H1 (cell line): ENCODE measurements at regions not wholly inside any gene's neighbourhood (a gene's known extent, or its start where the extent isn't known, plus 50 kb on each side); places are given as distances from the start of the nearest gene placed in this dataset.

Source experiments
- CTCF ChIA-PET: fragments of 300-600 bp; sonication (Branson Sonifier 250); formaldehyde crosslinking; loops from one replicate; lab custom pipeline; 2021; ENCODE audit not compliant: partially characterized antibody; lab: Charles Lee
- POLR2A ChIA-PET: fragments of 300-600 bp; sonication (Branson Sonifier 250); formaldehyde crosslinking; loops from one replicate; lab custom pipeline; 2021; ENCODE audit warnings: inconsistent platforms; ENCODE audit not compliant: partially characterized antibody; lab: Charles Lee
- DNase-seq, 2 experiments: peaks; one replicate each; pipeline versions ENCODE4 v3.0.0 to v3.0.0-alpha.2; 2010 to 2022; ENCODE audit warnings: low spot score in 2 of 2, low read depth in 1 of 2, mixed read lengths in 1 of 2
- FAIRE-seq: peaks from 2 replicates; lab custom pipeline; 2011; peaks lifted over from hg19 to GRCh38; lab: Jason Lieb, UNC
- H2AFZ ChIP-seq: 2 replicates; pipeline ENCODE4 v1.8.1; 2012; ENCODE audit warnings: low read length, inconsistent platforms
- H2AK5ac ChIP-seq: 2 replicates; pipeline ENCODE4 v1.6.1; 2013; ENCODE audit warnings: low read depth, low read length
- H2BK120ac ChIP-seq: replicated peaks from 2 replicates; pipeline ENCODE3; 2013; ENCODE audit warnings: low read depth, low read length, inconsistent platforms
- H2BK12ac ChIP-seq: 2 replicates; pipeline ENCODE4 v1.6.1; 2013; ENCODE audit warnings: low read depth, low read length
- H2BK15ac ChIP-seq: 2 replicates; pipeline ENCODE4 v1.6.1; 2013; ENCODE audit warnings: low read length
- H2BK20ac ChIP-seq: 2 replicates; pipeline ENCODE4 v1.6.1; 2013; ENCODE audit warnings: low read length
- H2BK5ac ChIP-seq: 2 replicates; pipeline ENCODE4 v1.6.1; 2013; ENCODE audit warnings: low read depth, low read length
- H3K14ac ChIP-seq: 2 replicates; pipeline ENCODE4 v1.6.1; 2013; ENCODE audit warnings: inconsistent platforms; ENCODE audit not compliant: insufficient read length
- H3K18ac ChIP-seq: 2 replicates; pipeline ENCODE4 v1.6.1; 2013; ENCODE audit warnings: low read length; ENCODE audit errors: extremely low read depth
- H3K23ac ChIP-seq: 2 replicates; pipeline ENCODE4 v1.6.1; 2013; ENCODE audit warnings: inconsistent platforms; ENCODE audit not compliant: insufficient read length
- H3K23me2 ChIP-seq: 2 replicates; pipeline ENCODE4 v1.6.1; 2013; ENCODE audit warnings: low read depth, low read length
- H3K27ac ChIP-seq: 2 replicates; pipeline ENCODE4 v1.6.1; 2011; ENCODE audit warnings: low read depth, low read length, inconsistent platforms
- H3K27me3 ChIP-seq, 4 experiments: replicated peaks in 1 of 4; 1 replicate in 1 of 4; 2 replicates in 3 of 4; pipeline versions ENCODE4 v1.6.1 to v1.8.1; 2011 to 2013; ENCODE audit warnings: low read length in 3 of 4, mild to moderate bottlenecking in 3 of 4, inconsistent platforms in 2 of 4, mixed read lengths in 2 of 4, moderate library complexity in 1 of 4; ENCODE audit not compliant: control insufficient read depth in 3 of 4, insufficient read depth in 3 of 4; ENCODE audit errors: extremely low read depth in 1 of 4
- H3K36me3 ChIP-seq, 4 experiments: 2 replicates each; pipeline versions ENCODE4 v1.6.1 to v1.8.1; 2011 to 2013; ENCODE audit warnings: mild to moderate bottlenecking in 4 of 4, low read length in 3 of 4, moderate library complexity in 2 of 4, control low read depth in 1 of 4, inconsistent platforms in 1 of 4; ENCODE audit not compliant: insufficient read depth in 4 of 4, control insufficient read depth in 2 of 4
- H3K4ac ChIP-seq: replicated peaks from 2 replicates; pipeline ENCODE3; 2013; ENCODE audit warnings: low read length, low read depth, mixed read lengths, inconsistent platforms; ENCODE audit not compliant: insufficient read length
- H3K4me1 ChIP-seq, 4 experiments: replicated peaks in 1 of 4; 1 replicate in 1 of 4; 2 replicates in 3 of 4; pipeline versions ENCODE4 v1.6.1 to v1.8.1; 2011 to 2013; ENCODE audit warnings: low read length in 3 of 4, inconsistent platforms in 2 of 4, mixed read lengths in 1 of 4; ENCODE audit not compliant: insufficient read depth in 4 of 4, control insufficient read depth in 3 of 4
- H3K4me2 ChIP-seq, 2 experiments: 2 replicates each; pipeline versions ENCODE4 v1.6.1 to v1.8.1; 2011 to 2013; ENCODE audit warnings: low read depth in 2 of 2, low read length in 2 of 2, control low read depth in 1 of 2, inconsistent platforms in 1 of 2, mild to moderate bottlenecking in 1 of 2; ENCODE audit not compliant: insufficient read depth in 1 of 2
- H3K4me3 ChIP-seq, 4 experiments: fragments of 200-600, 300-600 bp in 1 of 4; sonication (generic), shearing (Covaris generic), sonication (Bioruptor Twin) in 1 of 4; 2 replicates each; pipeline versions ENCODE4 v1.5.1 to v1.8.1; 2011 to 2016; ENCODE audit warnings: low read length in 4 of 4, low read depth in 3 of 4, control low read depth in 2 of 4, inconsistent platforms in 2 of 4, mild to moderate bottlenecking in 2 of 4, mixed read lengths in 1 of 4, moderate library complexity in 1 of 4; ENCODE audit not compliant: insufficient read depth in 2 of 4; ENCODE audit errors: extremely low read depth in 1 of 4
- H3K56ac ChIP-seq: replicated peaks from 2 replicates; pipeline ENCODE3; 2013; ENCODE audit warnings: low read depth, mild to moderate bottlenecking, mixed read lengths, low read length, inconsistent platforms; ENCODE audit not compliant: insufficient read length
- H3K79me1 ChIP-seq: 2 replicates; pipeline ENCODE4 v1.6.1; 2013; ENCODE audit warnings: low read depth, low read length, control low read depth
- H3K79me2 ChIP-seq, 2 experiments: 2 replicates each; pipeline versions ENCODE4 v1.6.1 to v1.8.1; 2012 to 2013; ENCODE audit warnings: low read length in 2 of 2, mild to moderate bottlenecking in 2 of 2, inconsistent platforms in 1 of 2; ENCODE audit not compliant: insufficient read depth in 2 of 2, control insufficient read depth in 1 of 2
- H3K9ac ChIP-seq, 4 experiments: replicated peaks in 1 of 4; 1 replicate in 1 of 4; 2 replicates in 3 of 4; pipeline versions ENCODE4 v1.6.1 to v1.8.1; 2011 to 2013; ENCODE audit warnings: low read depth in 3 of 4, low read length in 3 of 4, control low read depth in 2 of 4, mild to moderate bottlenecking in 2 of 4, moderate library complexity in 2 of 4, inconsistent platforms in 1 of 4; ENCODE audit errors: extremely low read depth in 1 of 4
- H3K9me3 ChIP-seq, 2 experiments: 2 replicates each; pipeline versions ENCODE4 v1.6.1 to v1.8.1; 2012 to 2013; ENCODE audit warnings: mild to moderate bottlenecking in 2 of 2, moderate library complexity in 2 of 2, control low read depth in 1 of 2, inconsistent platforms in 1 of 2, low read depth in 1 of 2, low read length in 1 of 2, mixed read lengths in 1 of 2; ENCODE audit not compliant: insufficient read depth in 2 of 2
- H4K20me1 ChIP-seq, 2 experiments: replicated peaks in 1 of 2; 2 replicates each; pipeline versions ENCODE3 to v1.8.1; 2011 to 2013; ENCODE audit warnings: inconsistent platforms in 2 of 2, low read length in 2 of 2, mild to moderate bottlenecking in 1 of 2; ENCODE audit not compliant: insufficient read depth in 2 of 2, control insufficient read depth in 1 of 2
- H4K5ac ChIP-seq: 2 replicates; pipeline ENCODE4 v1.6.1; 2013; ENCODE audit warnings: low read length, low read depth, mixed read lengths, inconsistent platforms; ENCODE audit not compliant: insufficient read length
- H4K8ac ChIP-seq: 2 replicates; pipeline ENCODE4 v1.8.0; 2013; ENCODE audit warnings: mild to moderate bottlenecking, moderate library complexity, low read length, inconsistent platforms; ENCODE audit not compliant: insufficient read depth; ENCODE audit errors: extremely low read depth
- H4K91ac ChIP-seq: replicated peaks from 2 replicates; pipeline ENCODE3; 2013; ENCODE audit warnings: low read length, mixed read lengths, inconsistent platforms; ENCODE audit not compliant: insufficient read length
- WGBS, 2 experiments: shearing (Covaris generic) in 1 of 2; methylation state at CpG; one replicate each; pipeline versions ENCODE4 v1.1.6 to v1.1.7; 2013 to 2015; ENCODE audit warnings: low lambda C conversion rate in 2 of 2, mixed read lengths in 2 of 2, inconsistent platforms in 1 of 2, low coverage in 1 of 2, missing lambda C conversion rate in 1 of 2; ENCODE audit not compliant: insufficient replicate concordance in 2 of 2, insufficient coverage in 1 of 2, insufficient read length in 1 of 2; ENCODE audit errors: extremely low coverage in 1 of 2, missing lambda C conversion rate in 1 of 2; 5-methylcytosine and 5-hydroxymethylcytosine counted together
- TF ChIP-seq, protein P1 (sequence below): IDR thresholded peaks from 2 replicates; pipeline ENCODE4 v1.6.1; 2012; ENCODE audit warnings: low read length, inconsistent platforms

DNA sequence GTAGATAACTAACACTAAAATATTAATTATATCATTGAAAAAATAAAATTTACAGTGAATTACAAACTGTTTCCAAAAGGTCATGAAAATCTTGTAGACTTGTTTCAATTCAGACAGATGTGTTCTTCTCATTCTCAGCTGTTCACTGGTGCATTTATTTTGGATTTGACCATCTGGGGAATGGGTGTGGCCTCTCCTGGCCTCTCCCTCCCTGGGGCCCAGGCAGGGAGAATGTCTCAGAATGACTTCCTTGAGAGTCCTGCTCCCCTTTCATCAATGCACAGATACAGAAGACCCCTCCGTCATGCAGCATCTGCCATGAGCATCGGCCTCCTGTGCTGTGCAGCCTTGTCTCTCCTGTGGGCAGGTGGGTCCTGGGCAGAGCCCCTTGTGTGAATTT is 192.8 kb upstream of the PRSS58 start:
- Histone ChIP-seq H2BK20ac (no peak overlapping the region), H3K56ac (no peak overlapping the region), H2BK12ac (no peak overlapping the region), H3K4ac (no peak overlapping the region), H3K79me2 (no peaks in the 10 kb centered on the region), H3K9ac (no peak overlapping the region), H2BK5ac (no peak overlapping the region), H3K27me3 (no peaks in the 10 kb centered on the region), H3K36me3 (no peaks in the 10 kb centered on the region), H2BK15ac (no peak overlapping the region), H3K27ac (no peak overlapping the region), H3K23me2 (no peaks in the 10 kb centered on the region), H2BK120ac (no peak overlapping the region), H3K79me1 (no peaks in the 10 kb centered on the region), H4K20me1 (no peaks in the 10 kb centered on the region), H2AK5ac (no peak overlapping the region), H3K4me1 (no peaks in the 10 kb centered on the region), H3K18ac (no peak overlapping the region), H3K9me3 (no peaks in the 10 kb centered on the region), H2AFZ (no peak overlapping the region), H4K5ac (no peak overlapping the region), H3K4me2 (no peak overlapping the region), H3K14ac (no peak overlapping the region), H4K8ac (no peak overlapping the region), H4K91ac (no peak overlapping the region), H3K23ac (no peak overlapping the region), H3K4me3 (no peak overlapping the region)
- TF ChIP-seq, protein P1, sequence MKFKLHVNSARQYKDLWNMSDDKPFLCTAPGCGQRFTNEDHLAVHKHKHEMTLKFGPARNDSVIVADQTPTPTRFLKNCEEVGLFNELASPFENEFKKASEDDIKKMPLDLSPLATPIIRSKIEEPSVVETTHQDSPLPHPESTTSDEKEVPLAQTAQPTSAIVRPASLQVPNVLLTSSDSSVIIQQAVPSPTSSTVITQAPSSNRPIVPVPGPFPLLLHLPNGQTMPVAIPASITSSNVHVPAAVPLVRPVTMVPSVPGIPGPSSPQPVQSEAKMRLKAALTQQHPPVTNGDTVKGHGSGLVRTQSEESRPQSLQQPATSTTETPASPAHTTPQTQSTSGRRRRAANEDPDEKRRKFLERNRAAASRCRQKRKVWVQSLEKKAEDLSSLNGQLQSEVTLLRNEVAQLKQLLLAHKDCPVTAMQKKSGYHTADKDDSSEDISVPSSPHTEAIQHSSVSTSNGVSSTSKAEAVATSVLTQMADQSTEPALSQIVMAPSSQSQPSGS, result no peak
- POLR2A ChIA-PET, result no interaction called here
- no peak for DNase-seq
- 100% methylated on average over 2 of the region's 2 CpGs; no CpG with 5 or more reads in 1 of the 2 experiments for WGBS, 2 experiments
- no peak for FAIRE-seq
- CTCF ChIA-PET, result interaction anchor here (0.6 to 15.1 kb wide), 5 partner anchors 8 to 107 kb away, joined by 4 to 260 read pairs (median 5); no protein-coding TSS in a partner anchor
